GM12878 (cell line): ENCODE measurements at regions not wholly inside any gene's neighbourhood (a gene's known extent, or its start where the extent isn't known, plus 50 kb on each side); places are given as distances from the start of the nearest gene placed in this dataset.

Source experiments
- ATAC-seq: fragments of 200-7000 bp; cut with Tn5 transposase; 3 replicates; pipeline ENCODE4 v1.9.1; 2020; ENCODE audit warnings: mild to moderate bottlenecking, moderate library complexity
- BruUV-seq: library from RNA; stranded (reverse); fragments of 400-500 nt; replicated peaks from 2 replicates; lab custom pipeline; 2021; lab: Mats Ljungman, UMichigan
- CTCF ChIA-PET: fragments of 300-600 bp; sonication (Branson Sonifier 250); formaldehyde crosslinking; extraction: SDS; loops from one replicate; lab custom pipeline; 2021; ENCODE audit warnings: inconsistent platforms; lab: Yijun Ruan, JAX
- POLR2A ChIA-PET: fragments of 350-600 bp; formaldehyde crosslinking; extraction: SDS; loops from one replicate; lab custom pipeline; 2021; ENCODE audit warnings: inconsistent platforms; lab: Charles Lee
- RAD21 ChIA-PET: fragments of 300-600 bp; sonication (Branson Sonifier 250); formaldehyde crosslinking; loops from one replicate; lab custom pipeline; 2023; ENCODE audit warnings: antibody characterized with exemption; ENCODE audit not compliant: unreplicated experiment; lab: Charles Lee
- SMC1A ChIA-PET: fragments of 300-600 bp; sonication (Branson Sonifier 250); formaldehyde crosslinking; loops from one replicate; lab custom pipeline; 2023; ENCODE audit not compliant: unreplicated experiment, uncharacterized antibody; lab: Charles Lee
- DNase-seq: peaks from one replicate; pipeline ENCODE4 v3.0.0-alpha.2; 2011; ENCODE audit warnings: low read depth, low spot score
- FAIRE-seq: peaks from 3 replicates; lab custom pipeline; 2011; peaks lifted over from hg19 to GRCh38; lab: Jason Lieb, UNC
- H2AFZ ChIP-seq: 2 replicates; pipeline ENCODE4 v1.6.0; 2011; ENCODE audit warnings: low read depth, low read length, control low read depth; ENCODE audit not compliant: control insufficient read depth
- H3K27ac ChIP-seq: 2 replicates; pipeline ENCODE4 v1.5.1; 2011; ENCODE audit warnings: control low read depth; ENCODE audit not compliant: control insufficient read depth, insufficient read depth
- H3K27me3 ChIP-seq, 2 experiments: replicated peaks in 1 of 2; 2 replicates each; pipeline versions ENCODE4 v1.6.0 to v1.6.1; 2011; ENCODE audit warnings: low read length in 1 of 2; ENCODE audit not compliant: control insufficient read depth in 2 of 2, insufficient read depth in 2 of 2
- H3K36me3 ChIP-seq, 2 experiments: 2 replicates each; pipeline ENCODE4 v1.5.1; 2011; ENCODE audit warnings: low read length in 1 of 2; ENCODE audit not compliant: control insufficient read depth in 2 of 2, insufficient read depth in 2 of 2
- H3K4me1 ChIP-seq: 2 replicates; pipeline ENCODE4 v1.6.1; 2011; ENCODE audit warnings: mild to moderate bottlenecking, low read length, moderate library complexity, mixed read lengths; ENCODE audit not compliant: control insufficient read depth, insufficient read depth
- H3K4me2 ChIP-seq: 2 replicates; pipeline ENCODE4 v1.6.0; 2011; ENCODE audit warnings: control low read depth; ENCODE audit not compliant: control insufficient read depth, insufficient read depth
- H3K4me3 ChIP-seq: fragments of 200-600 bp; sonication (generic); 2 replicates; pipeline ENCODE4 v1.5.1; 2016
- H3K79me2 ChIP-seq: 2 replicates; pipeline ENCODE4 v1.6.0; 2011; ENCODE audit warnings: low read length; ENCODE audit not compliant: control insufficient read depth, insufficient read depth
- H3K9ac ChIP-seq: 2 replicates; pipeline ENCODE4 v1.8.0; 2011; ENCODE audit warnings: low read length, control low read depth, mixed read lengths; ENCODE audit not compliant: control insufficient read depth, insufficient read depth
- H3K9me3 ChIP-seq: replicated peaks from 3 replicates; pipeline ENCODE4 v1.5.1; 2011; ENCODE audit warnings: mild to moderate bottlenecking, low read length; ENCODE audit not compliant: control insufficient read depth, insufficient read depth
- H4K20me1 ChIP-seq: 2 replicates; pipeline ENCODE4 v1.6.0; 2011; ENCODE audit not compliant: control insufficient read depth, insufficient read depth
- BMI1 ChIP-seq: fragments of 450-650 bp; IDR thresholded peaks from 2 replicates; pipeline ENCODE4 v1.6.1; 2016; ENCODE audit warnings: mild to moderate bottlenecking, moderate library complexity, borderline replicate concordance
- CBX3 ChIP-seq: fragments of 200-600 bp; sonication (generic); IDR thresholded peaks from 2 replicates; pipeline ENCODE4 v1.6.1; 2016; ENCODE audit warnings: low read depth, borderline replicate concordance
- CEBPB ChIP-seq, 2 experiments: fragments of 150-350 bp in 1 of 2; IDR thresholded peaks; 2 replicates each; pipeline ENCODE4 v1.6.1; 2012 to 2014; ENCODE audit warnings: low read depth in 2 of 2, low read length in 2 of 2, borderline replicate concordance in 1 of 2, inconsistent platforms in 1 of 2
- EGR1 ChIP-seq, 2 experiments: IDR thresholded peaks; 1 replicate in 1 of 2; 2 replicates in 1 of 2; pipeline ENCODE4 v1.6.1; 2011 to 2012; ENCODE audit warnings: low read depth in 2 of 2, low read length in 2 of 2, borderline replicate concordance in 1 of 2, mild to moderate bottlenecking in 1 of 2, moderate library complexity in 1 of 2
- RFX5 ChIP-seq: IDR thresholded peaks from 2 replicates; pipeline ENCODE4 v1.6.1; 2011; ENCODE audit warnings: low read depth, low read length, improper control_type of control experiment
- RUNX3 ChIP-seq: IDR thresholded peaks from 2 replicates; pipeline ENCODE4 v1.6.1; 2012; ENCODE audit warnings: low read length, inconsistent platforms
- WGBS: methylation state at CpG from one replicate; pipeline ENCODE4 v1.1.6; 2016; ENCODE audit warnings: low lambda C conversion rate; ENCODE audit not compliant: insufficient replicate concordance, insufficient coverage; ENCODE audit errors: missing lambda C conversion rate; 5-methylcytosine and 5-hydroxymethylcytosine counted together
- in situ Hi-C: fragments of 300-500 bp; cut with MboI; formaldehyde crosslinking; loops from 9 replicates; pipeline ENCODE4 v1.14.3; 2018; ENCODE audit warnings: mixed read lengths
- intact Hi-C: fragments of 100-400 bp; cut with micrococcal nuclease; formaldehyde crosslinking; loops from one replicate; pipeline ENCODE4 v1.14.2; 2022; ENCODE audit not compliant: unreplicated experiment
- TF ChIP-seq, protein P1 (sequence below): fragments of 450-650 bp; IDR thresholded peaks from 2 replicates; pipeline ENCODE4 v1.6.1; 2016; ENCODE audit warnings: mild to moderate bottlenecking, moderate library complexity, borderline replicate concordance

DNA sequence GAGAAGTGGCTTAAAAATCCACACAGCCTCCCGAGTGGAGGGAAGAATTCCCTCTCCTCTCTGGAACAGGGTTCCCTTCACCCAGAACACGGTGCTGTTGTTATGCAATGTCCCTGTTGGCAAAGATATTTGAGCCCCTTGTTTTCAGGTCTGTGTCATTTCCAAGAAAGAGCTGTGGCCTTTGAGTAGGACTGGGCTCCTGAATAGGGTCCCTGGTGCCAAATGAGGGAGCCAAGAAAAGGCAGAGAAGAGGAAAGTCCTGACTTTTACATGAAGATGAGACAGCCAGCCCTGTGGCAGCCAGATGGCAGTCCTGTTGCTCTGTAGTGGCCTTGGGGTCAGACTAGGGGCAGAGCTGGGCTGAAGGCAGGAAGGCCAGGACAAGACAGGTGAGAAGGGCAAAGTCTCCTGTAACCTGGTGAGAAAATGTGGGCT lies 51.2 kb upstream of the ELF5 start:
- TF ChIP-seq CBX3 (no peak), BMI1 (no peak), RFX5 (no peak), RUNX3 (no peak), CEBPB (IDR thresholded peaks at IDR 0.05; ENCODE audit: borderline replicate concordance in 1 of 2, low read depth in 2 of 2, low read length in 2 of 2) (no peak), EGR1 (IDR thresholded peaks at IDR 0.05; ENCODE audit: borderline replicate concordance in 1 of 2, low read depth in 2 of 2, low read length in 2 of 2) (no peak)
- TF ChIP-seq, protein P1, sequence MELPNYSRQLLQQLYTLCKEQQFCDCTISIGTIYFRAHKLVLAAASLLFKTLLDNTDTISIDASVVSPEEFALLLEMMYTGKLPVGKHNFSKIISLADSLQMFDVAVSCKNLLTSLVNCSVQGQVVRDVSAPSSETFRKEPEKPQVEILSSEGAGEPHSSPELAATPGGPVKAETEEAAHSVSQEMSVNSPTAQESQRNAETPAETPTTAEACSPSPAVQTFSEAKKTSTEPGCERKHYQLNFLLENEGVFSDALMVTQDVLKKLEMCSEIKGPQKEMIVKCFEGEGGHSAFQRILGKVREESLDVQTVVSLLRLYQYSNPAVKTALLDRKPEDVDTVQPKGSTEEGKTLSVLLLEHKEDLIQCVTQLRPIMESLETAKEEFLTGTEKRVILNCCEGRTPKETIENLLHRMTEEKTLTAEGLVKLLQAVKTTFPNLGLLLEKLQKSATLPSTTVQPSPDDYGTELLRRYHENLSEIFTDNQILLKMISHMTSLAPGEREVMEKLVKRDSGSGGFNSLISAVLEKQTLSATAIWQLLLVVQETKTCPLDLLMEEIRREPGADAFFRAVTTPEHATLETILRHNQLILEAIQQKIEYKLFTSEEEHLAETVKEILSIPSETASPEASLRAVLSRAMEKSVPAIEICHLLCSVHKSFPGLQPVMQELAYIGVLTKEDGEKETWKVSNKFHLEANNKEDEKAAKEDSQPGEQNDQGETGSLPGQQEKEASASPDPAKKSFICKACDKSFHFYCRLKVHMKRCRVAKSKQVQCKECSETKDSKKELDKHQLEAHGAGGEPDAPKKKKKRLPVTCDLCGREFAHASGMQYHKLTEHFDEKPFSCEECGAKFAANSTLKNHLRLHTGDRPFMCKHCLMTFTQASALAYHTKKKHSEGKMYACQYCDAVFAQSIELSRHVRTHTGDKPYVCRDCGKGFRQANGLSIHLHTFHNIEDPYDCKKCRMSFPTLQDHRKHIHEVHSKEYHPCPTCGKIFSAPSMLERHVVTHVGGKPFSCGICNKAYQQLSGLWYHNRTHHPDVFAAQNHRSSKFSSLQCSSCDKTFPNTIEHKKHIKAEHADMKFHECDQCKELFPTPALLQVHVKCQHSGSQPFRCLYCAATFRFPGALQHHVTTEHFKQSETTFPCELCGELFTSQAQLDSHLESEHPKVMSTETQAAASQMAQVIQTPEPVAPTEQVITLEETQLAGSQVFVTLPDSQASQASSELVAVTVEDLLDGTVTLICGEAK, result no peak
- TF ChIP-seq, all 136 proteins: peak for 0
- in situ Hi-C loops (no loop called here), intact Hi-C loops (no loop called here)
- Histone ChIP-seq H3K9me3 (no peaks in the 10 kb centered on the region), H3K4me2 (no peak overlapping the region), H3K79me2 (no peaks in the 10 kb centered on the region), H2AFZ (no peak overlapping the region), H3K9ac (no peak overlapping the region), H3K4me1 (no peaks in the 10 kb centered on the region), H3K36me3 (no peaks in the 10 kb centered on the region), H3K27ac (no peak overlapping the region), H3K27me3 (no peaks in the 10 kb centered on the region; a peak in 2 of 4 replicates), H4K20me1 (no peaks in the 10 kb centered on the region), H3K4me3 (no peak overlapping the region)
- CTCF ChIA-PET, result interaction anchor here (0.6 to 0.8 kb wide), 2 partner anchors 21 to 186 kb away, joined by 3 read pairs; no protein-coding TSS in a partner anchor
- 32% methylated on average over 2 of the region's 2 CpGs for WGBS
- FAIRE-seq (no peak), ATAC-seq (no peak), DNase-seq (no peak)
- RAD21 ChIA-PET, result no interaction called here
- BruUV-seq, result no TSS peak
- POLR2A ChIA-PET, result interaction anchor here (0.5 kb wide), 1 partner anchor 811 kb away, joined by 3 read pairs; no protein-coding TSS in a partner anchor
- SMC1A ChIA-PET, result interaction anchor here (1.0 to 1.6 kb wide), 2 partner anchors 11 to 826 kb away, joined by 3 to 4 read pairs; no protein-coding TSS in a partner anchor
